ENCODE measurements at regions not wholly inside any gene's neighbourhood (a gene's known extent, or its start where the extent isn't known, plus 50 kb on each side); places are given as distances from the start of the nearest gene placed in this dataset.

DNA sequence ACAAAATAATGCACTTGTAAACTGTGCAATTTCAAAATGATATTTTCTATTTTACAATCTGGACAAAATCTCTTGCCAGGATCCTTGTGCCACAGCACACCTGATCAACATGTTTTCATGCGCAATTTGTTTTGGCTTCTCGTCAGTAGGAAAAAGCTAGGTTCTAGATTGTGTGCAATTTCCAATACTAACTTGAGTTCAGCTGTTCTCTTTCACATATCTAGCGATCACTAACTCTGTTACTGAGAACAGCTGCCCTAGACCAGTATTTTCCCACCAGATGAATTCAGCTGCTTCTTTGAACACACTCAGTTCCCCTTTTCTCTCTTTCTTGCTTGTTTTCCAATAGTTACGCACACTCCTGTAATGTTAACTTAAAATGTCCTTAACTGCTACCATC, 131.2 kb downstream of the MAGEB5 start:
- DNase-seq = no peak

DNA sequence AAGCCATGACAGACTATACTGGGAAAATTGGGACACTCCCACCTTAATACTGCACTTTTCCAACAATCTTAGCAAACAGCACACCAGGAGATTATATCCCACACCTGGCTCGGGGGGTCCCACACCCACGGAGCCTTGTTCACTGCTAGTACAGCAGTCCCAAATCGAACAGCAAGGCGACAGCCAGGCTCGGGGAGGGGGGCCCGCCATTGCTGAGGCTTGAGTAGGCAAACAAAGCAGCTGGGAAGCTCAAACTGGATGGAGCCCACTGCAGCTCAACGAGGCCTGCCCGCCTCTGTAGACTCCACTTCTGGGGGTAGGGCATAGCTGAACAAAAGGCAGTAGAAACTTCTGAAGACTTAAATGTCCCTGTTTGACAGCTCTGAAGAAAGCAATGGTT, 118.3 kb downstream of the MAGEB5 start:
- no peak for DNase-seq

DNA sequence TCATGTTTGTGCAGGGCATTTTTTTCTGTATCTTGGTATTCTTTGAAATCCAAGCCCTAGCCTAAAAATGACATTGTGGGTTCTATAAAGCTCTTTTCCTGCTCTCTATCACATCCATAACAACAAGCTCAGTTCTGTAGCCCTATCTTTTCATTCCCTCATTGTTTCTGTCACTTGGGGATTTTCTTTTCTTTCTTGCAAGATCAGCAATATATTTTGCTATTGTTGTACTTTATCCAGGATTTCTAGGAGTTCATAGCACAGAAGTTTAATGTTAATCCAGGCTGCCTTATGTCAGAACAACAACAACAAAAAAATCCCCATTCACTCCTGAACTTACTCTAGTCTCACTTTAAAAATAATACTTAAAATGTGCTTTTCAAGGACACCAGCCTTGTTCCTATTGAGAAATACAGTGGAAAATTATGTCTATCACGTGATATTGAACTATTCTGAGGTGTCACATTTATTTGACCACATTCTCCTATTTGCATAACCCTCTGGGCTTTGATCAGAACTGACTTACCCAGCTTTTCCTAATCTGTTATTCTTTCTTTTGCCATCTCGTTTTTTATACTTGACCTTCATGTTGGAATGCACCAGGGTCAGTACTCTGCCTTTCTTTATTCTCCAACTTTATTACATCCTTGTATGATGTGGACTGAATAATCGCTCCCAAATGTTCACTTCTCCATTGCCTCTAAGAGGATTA, 112.8 kb downstream of the MAGEB5 start:
- DNase-seq = no peak

DNA sequence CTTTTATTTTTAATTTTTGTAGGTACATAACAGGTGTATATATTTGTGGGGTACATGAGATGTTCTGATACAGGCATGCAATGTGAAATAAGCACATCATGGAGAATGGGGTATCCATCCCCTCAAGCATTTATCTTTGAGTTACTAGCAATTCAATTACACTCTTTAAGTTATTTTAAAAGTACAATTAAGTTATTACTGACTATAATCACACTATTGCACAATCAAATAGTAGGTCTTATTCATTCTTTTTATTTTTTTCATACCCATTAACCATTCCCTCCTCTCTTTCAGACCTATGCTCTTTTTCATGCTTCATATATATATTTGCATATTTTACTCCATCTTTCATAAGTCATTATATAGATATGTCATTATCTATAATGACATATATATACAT, 93.3 kb downstream of the MAGEB5 start:
- no peak for DNase-seq

DNA sequence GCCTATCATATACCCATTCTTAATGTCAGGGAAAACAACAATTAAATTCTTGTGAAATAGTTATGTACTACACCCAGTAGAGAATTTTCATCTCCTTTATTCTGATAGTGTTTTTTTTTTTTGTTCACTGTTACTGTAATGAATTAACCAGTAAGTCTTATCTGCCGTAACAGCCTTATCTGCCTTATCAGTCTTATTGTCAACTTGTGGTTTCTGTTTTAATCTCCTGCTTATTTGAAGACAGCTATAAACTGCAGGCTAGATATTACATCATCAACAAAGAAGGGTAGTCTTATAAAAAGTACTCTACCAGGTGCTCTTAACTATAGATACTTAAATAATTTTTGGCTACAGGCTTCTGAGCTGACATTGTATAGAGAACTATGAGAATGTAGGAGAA, 79.5 kb downstream of the MAGEB5 start:
- no peak for DNase-seq

DNA sequence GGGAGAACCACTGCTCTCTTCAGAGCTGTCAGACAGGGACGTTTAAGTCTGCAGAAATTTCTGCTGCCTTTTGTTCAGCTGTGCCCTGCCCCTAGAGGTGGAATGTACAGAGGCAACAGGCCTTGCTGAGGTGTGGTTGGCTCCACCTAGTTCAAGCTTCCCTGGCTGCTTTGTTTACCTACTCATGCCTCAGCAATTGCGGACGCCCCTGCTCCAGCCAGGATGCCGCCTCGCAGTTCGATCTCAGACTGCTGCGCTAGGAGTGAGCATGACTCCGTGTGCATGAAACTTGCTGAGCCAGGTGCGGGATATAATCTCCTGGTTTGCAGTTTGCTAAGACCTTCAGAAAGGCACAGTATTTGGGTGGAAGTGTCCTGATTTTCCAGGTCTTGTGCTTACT, 70.9 kb downstream of the MAGEB5 start:
- no peak for DNase-seq
